Astrocyte (in vitro differentiated cells and primary cell): ENCODE measurements at regions not wholly inside any gene's neighbourhood (a gene's known extent, or its start where the extent isn't known, plus 50 kb on each side); places are given as distances from the start of the nearest gene placed in this dataset.

Source experiments
- EZH2 ChIP-seq: IDR thresholded peaks from 2 replicates; pipeline ENCODE4 v1.6.1; 2012; ENCODE audit warnings: mild to moderate bottlenecking, low read length, inconsistent platforms; ENCODE audit not compliant: insufficient read depth
- TF ChIP-seq, protein P1 (sequence below): IDR thresholded peaks from 2 replicates; pipeline ENCODE4 v1.5.1; 2011; ENCODE audit warnings: low read depth, mild to moderate bottlenecking, inconsistent platforms, low read length, moderate library complexity; ENCODE audit not compliant: insufficient read depth

DNA sequence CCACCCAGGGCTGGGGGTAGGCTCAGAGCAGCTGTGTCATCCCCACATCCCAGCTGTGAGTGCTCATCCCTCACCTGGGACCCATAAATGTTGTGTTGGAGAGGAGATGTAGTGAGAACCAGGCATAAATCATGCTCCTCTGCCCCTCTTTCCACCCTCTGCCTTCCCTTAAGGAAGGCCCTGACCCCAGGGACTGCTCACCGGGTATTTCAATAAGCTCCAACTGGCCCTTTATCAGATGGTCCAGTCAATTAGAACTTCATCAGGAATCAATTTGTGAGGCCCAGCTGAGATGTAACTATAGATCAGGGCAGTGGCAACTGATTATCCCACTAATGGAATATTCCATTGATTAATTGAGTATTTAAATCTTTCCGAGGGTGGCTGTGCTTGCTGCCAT lies 50.8 kb upstream of the NTRK3 start:
- TF ChIP-seq, protein P1, sequence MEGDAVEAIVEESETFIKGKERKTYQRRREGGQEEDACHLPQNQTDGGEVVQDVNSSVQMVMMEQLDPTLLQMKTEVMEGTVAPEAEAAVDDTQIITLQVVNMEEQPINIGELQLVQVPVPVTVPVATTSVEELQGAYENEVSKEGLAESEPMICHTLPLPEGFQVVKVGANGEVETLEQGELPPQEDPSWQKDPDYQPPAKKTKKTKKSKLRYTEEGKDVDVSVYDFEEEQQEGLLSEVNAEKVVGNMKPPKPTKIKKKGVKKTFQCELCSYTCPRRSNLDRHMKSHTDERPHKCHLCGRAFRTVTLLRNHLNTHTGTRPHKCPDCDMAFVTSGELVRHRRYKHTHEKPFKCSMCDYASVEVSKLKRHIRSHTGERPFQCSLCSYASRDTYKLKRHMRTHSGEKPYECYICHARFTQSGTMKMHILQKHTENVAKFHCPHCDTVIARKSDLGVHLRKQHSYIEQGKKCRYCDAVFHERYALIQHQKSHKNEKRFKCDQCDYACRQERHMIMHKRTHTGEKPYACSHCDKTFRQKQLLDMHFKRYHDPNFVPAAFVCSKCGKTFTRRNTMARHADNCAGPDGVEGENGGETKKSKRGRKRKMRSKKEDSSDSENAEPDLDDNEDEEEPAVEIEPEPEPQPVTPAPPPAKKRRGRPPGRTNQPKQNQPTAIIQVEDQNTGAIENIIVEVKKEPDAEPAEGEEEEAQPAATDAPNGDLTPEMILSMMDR = no peak
- no peak for TF ChIP-seq EZH2
